ENCODE measurements at regions not wholly inside any gene's neighbourhood (a gene's known extent, or its start where the extent isn't known, plus 50 kb on each side); places are given as distances from the start of the nearest gene placed in this dataset.

- no peak overlapping the region for H3K4me3 Mint-ChIP-seq
- no peak for ATAC-seq (ENCODE audit: low read depth)
Observed at GRCh38 chr10:43943119-43943817, 294.6 kb upstream of the ZNF32 start.

GRCh38 chr10:43942096-43942850 is 293.6 kb upstream of the ZNF32 start:
- H3K4me3 Mint-ChIP-seq: no peak overlapping the region
- H3K4me1 Mint-ChIP-seq: no peaks in the 10 kb centered on the region
- DNase-seq: no peak
- no peak for ATAC-seq (ENCODE audit: low read depth)
- no peak for TF ChIP-seq CTCF (IDR thresholded peaks at IDR 0.05)
- H3K9me3 Mint-ChIP-seq: peaks cover 3% of the 10 kb centered on the region
- H3K27me3 Mint-ChIP-seq: peaks cover 7% of the 10 kb centered on the region
- no peaks in the 10 kb centered on the region for H3K36me3 Mint-ChIP-seq (ENCODE audit: low read depth)
- H3K27ac Mint-ChIP-seq: no peak overlapping the region
- intact Hi-C loops (cut with micrococcal nuclease): no loop called here
- CTCF ChIA-PET: no interaction called here
- POLR2A ChIA-PET: no interaction called here

More at GRCh38 chr10:43943119-43943817, 294.6 kb upstream of the ZNF32 start:
- H3K36me3 Mint-ChIP-seq (ENCODE audit: low read depth): no peaks in the 10 kb centered on the region
- POLR2A ChIA-PET: no interaction called here
- peaks cover 7% of the 10 kb centered on the region for H3K27me3 Mint-ChIP-seq
- H3K27ac Mint-ChIP-seq: no peak overlapping the region
- CTCF ChIA-PET: no interaction called here
- TF ChIP-seq CTCF (IDR thresholded peaks at IDR 0.05): no peak
- H3K4me1 Mint-ChIP-seq: no peaks in the 10 kb centered on the region
- intact Hi-C loops (cut with micrococcal nuclease): no loop called here
- peaks cover 3% of the 10 kb centered on the region for H3K9me3 Mint-ChIP-seq
- no peak for DNase-seq

- ChIA-PET CTCF (no interaction called here), POLR2A (no interaction called here)
- Mint-ChIP-seq H3K4me3 (no peak overlapping the region), H3K27ac (no peak overlapping the region), H3K9me3 (peaks cover 3% of the 10 kb centered on the region), H3K4me1 (no peaks in the 10 kb centered on the region), H3K27me3 (peaks cover 7% of the 10 kb centered on the region), H3K36me3 (ENCODE audit: low read depth) (no peaks in the 10 kb centered on the region)
- TF ChIP-seq CTCF (IDR thresholded peaks at IDR 0.05): no peak
- intact Hi-C loops (cut with micrococcal nuclease): no loop called here
- ATAC-seq (ENCODE audit: low read depth): no peak
- DNase-seq: no peak
Observed at GRCh38 chr10:43940898-43941837, 292.5 kb upstream of the ZNF32 start.

GRCh38 chr10:43939939-43940820 is 291.5 kb upstream of the ZNF32 start:
- Mint-ChIP-seq H3K9me3 (no peaks in the 10 kb centered on the region), H3K4me3 (no peak overlapping the region), H3K27me3 (peaks cover 7% of the 10 kb centered on the region), H3K36me3 (ENCODE audit: low read depth) (no peaks in the 10 kb centered on the region), H3K4me1 (no peaks in the 10 kb centered on the region), H3K27ac (no peak overlapping the region)
- no peak for TF ChIP-seq CTCF (IDR thresholded peaks at IDR 0.05)
- no peak for DNase-seq
- ATAC-seq (ENCODE audit: low read depth): no peak
- POLR2A ChIA-PET: no interaction called here
- CTCF ChIA-PET: no interaction called here
- intact Hi-C loops (cut with micrococcal nuclease): no loop called here
